A549 (cell line): ENCODE measurements at regions not wholly inside any gene's neighbourhood (a gene's known extent, or its start where the extent isn't known, plus 50 kb on each side); places are given as distances from the start of the nearest gene placed in this dataset.

ENCODE experiments used
- CTCF ChIP-seq: fragments of >200 bp; sonication (Bioruptor Twin); formaldehyde crosslinking; IDR thresholded peaks from 3 replicates; pipeline ENCODE4 v1.5.1; 2016
- EHMT2 ChIP-seq: fragments of 200-600 bp; sonication (generic); IDR thresholded peaks from 2 replicates; pipeline ENCODE4 v1.6.1; 2016; ENCODE audit warnings: antibody characterized with exemption, low read depth, mild to moderate bottlenecking, moderate library complexity
- HDAC2 ChIP-seq: fragments of 200-600 bp; sonication (generic); IDR thresholded peaks from 2 replicates; pipeline ENCODE4 v1.6.1; 2016
- HOXB13 ChIP-seq: fragments of 250-450 bp; sonication (Bioruptor Pico); IDR thresholded peaks from 2 replicates; pipeline ENCODE4 v1.5.0; 2020; ENCODE audit warnings: low read depth, mild to moderate bottlenecking, moderate library complexity
- MAFK ChIP-seq: fragments of 450-650 bp; IDR thresholded peaks from 2 replicates; pipeline ENCODE4 v1.6.1; 2014; ENCODE audit not compliant: partially characterized antibody
- MAX ChIP-seq: IDR thresholded peaks from 2 replicates; pipeline ENCODE4 v1.6.1; 2012
- PHF8 ChIP-seq: fragments of 200-600 bp; sonication (generic); IDR thresholded peaks from 2 replicates; pipeline ENCODE4 v1.6.1; 2016; ENCODE audit warnings: low read depth, mild to moderate bottlenecking, antibody characterized with exemption, moderate library complexity, borderline replicate concordance
- RFX5 ChIP-seq: fragments of 450-650 bp; IDR thresholded peaks from 2 replicates; pipeline ENCODE4 v1.7.1; 2014; ENCODE audit warnings: antibody characterized with exemption, mild to moderate bottlenecking, moderate library complexity
- SREBF2 ChIP-seq: fragments of 450-650 bp; IDR thresholded peaks from 2 replicates; pipeline ENCODE4 v1.6.1; 2014; ENCODE audit warnings: mild to moderate bottlenecking, moderate library complexity
- USF2 ChIP-seq: fragments of 450-650 bp; IDR thresholded peaks from 2 replicates; pipeline ENCODE4 v1.6.1; 2014; ENCODE audit warnings: antibody characterized with exemption

- TF ChIP-seq PHF8 (no peak), HDAC2 (no peak), CTCF (no peak), SREBF2 (no peak), MAX (no peak), HOXB13 (CRISPR knock-in tag) (no peak), USF2 (no peak), EHMT2 (no peak), RFX5 (no peak), MAFK (no peak)
Measured at GRCh38 chr18:75588412-75588811, 160.9 kb upstream of the SMIM21 start.
